ENCODE measurements at regions not wholly inside any gene's neighbourhood (a gene's known extent, or its start where the extent isn't known, plus 50 kb on each side); places are given as distances from the start of the nearest gene placed in this dataset.

GRCh38 chr7:10845225-10845624, 128.4 kb upstream of the PHF14 start:
- Histone ChIP-seq H3K27ac (ENCODE audit: low read length) (no peak overlapping the region), H3K4me1 (ENCODE audit: low read length) (no peaks in the 10 kb centered on the region), H3K4me2 (ENCODE audit: low read depth, low read length) (no peak overlapping the region), H4K20me1 (ENCODE audit: insufficient read depth, low read length) (no peaks in the 10 kb centered on the region), H3F3A (ENCODE audit: insufficient read depth, low read length) (no peaks in the 10 kb centered on the region), H3K79me2 (ENCODE audit: low read length) (no peaks in the 10 kb centered on the region), H2AFZ (ENCODE audit: low read length) (no peak overlapping the region), H3K27me3 (replicated peaks; ENCODE audit: insufficient read depth, low read length) (no peaks in the 10 kb centered on the region), H3K36me3 (replicated peaks; ENCODE audit: insufficient read depth, low read length) (no peaks in the 10 kb centered on the region), H3K9me3 (replicated peaks; ENCODE audit: insufficient read depth, low read length) (no peaks in the 10 kb centered on the region), H3K9me2 (replicated peaks; ENCODE audit: insufficient read depth, low read length) (no peaks in the 10 kb centered on the region), H3K4me3 (ENCODE audit: low read length) (no peak overlapping the region), H3K9ac (ENCODE audit: low read length) (no peak overlapping the region)
- TF ChIP-seq EZH2 (optimal IDR thresholded peaks at IDR 0.05; ENCODE audit: low read depth, low read length): no peak
- no peak for DNase-seq

GRCh38 chr7:10855583-10855982, 118.1 kb upstream of the PHF14 start:
- TF ChIP-seq EZH2 (optimal IDR thresholded peaks at IDR 0.05; ENCODE audit: low read depth, low read length) (no peak), CTCF (IDR thresholded peaks at IDR 0.05; ENCODE audit: low read length) (no peak), EZH2phosphoT487 (IDR thresholded peaks at IDR 0.05; ENCODE audit: low read length) (no peak)

GRCh38 chr7:10860516-10860915, 113.2 kb upstream of the PHF14 start:
- Histone ChIP-seq H3K4me1 (ENCODE audit: low read length) (no peaks in the 10 kb centered on the region), H3K27ac (ENCODE audit: low read length) (no peak overlapping the region), H3K79me2 (ENCODE audit: low read length) (no peaks in the 10 kb centered on the region), H3K9ac (ENCODE audit: low read length) (no peak overlapping the region), H2AFZ (ENCODE audit: low read length) (no peak overlapping the region), H3K9me3 (replicated peaks; ENCODE audit: insufficient read depth, low read length) (no peaks in the 10 kb centered on the region), H3F3A (ENCODE audit: insufficient read depth, low read length) (no peaks in the 10 kb centered on the region), H4K20me1 (ENCODE audit: insufficient read depth, low read length) (no peaks in the 10 kb centered on the region), H3K9me2 (replicated peaks; ENCODE audit: insufficient read depth, low read length) (no peaks in the 10 kb centered on the region), H3K36me3 (replicated peaks; ENCODE audit: insufficient read depth, low read length) (no peaks in the 10 kb centered on the region), H3K27me3 (replicated peaks; ENCODE audit: insufficient read depth, low read length) (no peaks in the 10 kb centered on the region), H3K4me3 (ENCODE audit: low read length) (no peak overlapping the region), H3K4me2 (ENCODE audit: low read depth, low read length) (no peak overlapping the region)
- DNase-seq: no peak
- no peak for TF ChIP-seq EZH2 (optimal IDR thresholded peaks at IDR 0.05; ENCODE audit: low read depth, low read length)

More at GRCh38 chr7:10855583-10855982, 118.1 kb upstream of the PHF14 start:
- no peaks in the 10 kb centered on the region for H3K4me1 ChIP-seq (ENCODE audit: low read length)
- no peak for DNase-seq
- H4K20me1 ChIP-seq (ENCODE audit: insufficient read depth, low read length): no peaks in the 10 kb centered on the region
- no peak overlapping the region for H2AFZ ChIP-seq (ENCODE audit: low read length)
- H3K4me2 ChIP-seq (ENCODE audit: low read depth, low read length): no peak overlapping the region
- H3K36me3 ChIP-seq (replicated peaks; ENCODE audit: insufficient read depth, low read length): no peaks in the 10 kb centered on the region
- no peak overlapping the region for H3K9ac ChIP-seq (ENCODE audit: low read length)
- H3K4me3 ChIP-seq (ENCODE audit: low read length): no peak overlapping the region
- no peak overlapping the region for H3K27ac ChIP-seq (ENCODE audit: low read length)
- H3K27me3 ChIP-seq (replicated peaks; ENCODE audit: insufficient read depth, low read length): no peaks in the 10 kb centered on the region
- H3F3A ChIP-seq (ENCODE audit: insufficient read depth, low read length): no peaks in the 10 kb centered on the region
- H3K9me3 ChIP-seq (replicated peaks; ENCODE audit: insufficient read depth, low read length): no peaks in the 10 kb centered on the region
- no peaks in the 10 kb centered on the region for H3K9me2 ChIP-seq (replicated peaks; ENCODE audit: insufficient read depth, low read length)
- H3K79me2 ChIP-seq (ENCODE audit: low read length): no peaks in the 10 kb centered on the region

- Histone ChIP-seq H3K9ac (ENCODE audit: low read length) (no peak overlapping the region), H3K9me3 (replicated peaks; ENCODE audit: insufficient read depth, low read length) (no peaks in the 10 kb centered on the region), H3K27me3 (replicated peaks; ENCODE audit: insufficient read depth, low read length) (no peaks in the 10 kb centered on the region), H3K79me2 (ENCODE audit: low read length) (no peaks in the 10 kb centered on the region), H4K20me1 (ENCODE audit: insufficient read depth, low read length) (no peaks in the 10 kb centered on the region), H3K36me3 (replicated peaks; ENCODE audit: insufficient read depth, low read length) (no peaks in the 10 kb centered on the region), H3F3A (ENCODE audit: insufficient read depth, low read length) (no peaks in the 10 kb centered on the region), H3K27ac (ENCODE audit: low read length) (no peak overlapping the region), H3K9me2 (replicated peaks; ENCODE audit: insufficient read depth, low read length) (no peaks in the 10 kb centered on the region), H3K4me3 (ENCODE audit: low read length) (no peak overlapping the region), H3K4me1 (ENCODE audit: low read length) (no peaks in the 10 kb centered on the region), H3K4me2 (ENCODE audit: low read depth, low read length) (no peak overlapping the region), H2AFZ (ENCODE audit: low read length) (no peak overlapping the region)
- DNase-seq: no peak
- TF ChIP-seq CTCF (IDR thresholded peaks at IDR 0.05; ENCODE audit: low read length) (no peak), EZH2 (optimal IDR thresholded peaks at IDR 0.05; ENCODE audit: low read depth, low read length) (no peak), EZH2phosphoT487 (IDR thresholded peaks at IDR 0.05; ENCODE audit: low read length) (no peak)
Measured at GRCh38 chr7:10863476-10863875, 110.2 kb upstream of the PHF14 start.

Data from MM.1S (cell line).